Nephron (organoid): ENCODE measurements at regions not wholly inside any gene's neighbourhood (a gene's known extent, or its start where the extent isn't known, plus 50 kb on each side); places are given as distances from the start of the nearest gene placed in this dataset.

Experiments
- H3K27ac Mint-ChIP-seq, 3 experiments: 2 replicates each; pipeline ENCODE4 v1.8.0; 2020; ENCODE audit warnings: mixed read lengths in 3 of 3, mild to moderate bottlenecking in 2 of 3, moderate library complexity in 1 of 3
- H3K27me3 Mint-ChIP-seq: 2 replicates; pipeline ENCODE4 v1.8.0; 2021; ENCODE audit warnings: low read depth, mild to moderate bottlenecking, moderate library complexity, mixed read lengths
- H3K36me3 Mint-ChIP-seq: 2 replicates; pipeline ENCODE4 v1.8.0; 2020; ENCODE audit warnings: low read depth, mixed read lengths
- H3K4me1 Mint-ChIP-seq: 2 replicates; pipeline ENCODE4 v1.8.0; 2020; ENCODE audit warnings: mixed read lengths
- H3K4me3 Mint-ChIP-seq, 3 experiments: 2 replicates each; pipeline ENCODE4 v1.8.0; 2020; ENCODE audit warnings: mild to moderate bottlenecking in 3 of 3, mixed read lengths in 3 of 3, moderate library complexity in 2 of 3
- H3K9me3 Mint-ChIP-seq: 2 replicates; pipeline ENCODE4 v1.8.0; 2020; ENCODE audit warnings: mixed read lengths
- CTCF ChIP-seq, 3 experiments: fragments of 200-600 bp; sonication (generic); IDR thresholded peaks; one replicate each; pipeline ENCODE4 v1.5.0; 2021; ENCODE audit warnings: antibody characterized with exemption in 3 of 3; ENCODE audit not compliant: unreplicated experiment in 3 of 3

- no peak overlapping the region for H3K4me3 Mint-ChIP-seq
- H3K9me3 Mint-ChIP-seq = no peaks in the 10 kb centered on the region
- no peaks in the 10 kb centered on the region for H3K27me3 Mint-ChIP-seq
- no peaks in the 10 kb centered on the region for H3K4me1 Mint-ChIP-seq
- TF ChIP-seq CTCF (IDR thresholded peaks at IDR 0.05; ENCODE audit: unreplicated experiment in 3 of 3) = no peak
- H3K36me3 Mint-ChIP-seq = no peaks in the 10 kb centered on the region
- no peak overlapping the region for H3K27ac Mint-ChIP-seq
Observed at GRCh38 chr13:89932902-89933301, 1414.6 kb upstream of the MIR17HG start.

DNA sequence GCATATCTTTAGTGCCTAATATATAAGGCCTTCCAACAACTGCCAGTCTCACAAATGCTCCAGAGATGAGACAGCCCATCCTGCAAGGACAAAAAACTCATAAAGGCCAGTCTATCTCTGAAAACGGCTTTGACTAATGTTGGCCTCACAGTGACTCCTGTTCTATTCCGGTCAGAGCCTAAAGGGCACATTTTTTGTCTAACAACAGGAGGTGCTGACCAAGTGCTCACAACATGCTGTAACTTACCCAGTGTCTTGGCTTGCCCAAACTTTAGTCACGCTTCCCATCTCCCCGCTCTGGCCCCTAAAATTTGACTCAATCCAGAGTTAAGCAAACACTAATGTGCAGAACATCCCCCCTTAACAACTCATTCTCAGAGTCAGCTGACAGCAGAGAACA, 1411.2 kb upstream of the MIR17HG start:
- Mint-ChIP-seq H3K4me3 (no peak overlapping the region), H3K36me3 (no peaks in the 10 kb centered on the region), H3K27me3 (no peaks in the 10 kb centered on the region), H3K9me3 (no peaks in the 10 kb centered on the region), H3K27ac (no peak overlapping the region), H3K4me1 (no peaks in the 10 kb centered on the region)
- no peak for TF ChIP-seq CTCF (IDR thresholded peaks at IDR 0.05; ENCODE audit: unreplicated experiment in 3 of 3)

DNA sequence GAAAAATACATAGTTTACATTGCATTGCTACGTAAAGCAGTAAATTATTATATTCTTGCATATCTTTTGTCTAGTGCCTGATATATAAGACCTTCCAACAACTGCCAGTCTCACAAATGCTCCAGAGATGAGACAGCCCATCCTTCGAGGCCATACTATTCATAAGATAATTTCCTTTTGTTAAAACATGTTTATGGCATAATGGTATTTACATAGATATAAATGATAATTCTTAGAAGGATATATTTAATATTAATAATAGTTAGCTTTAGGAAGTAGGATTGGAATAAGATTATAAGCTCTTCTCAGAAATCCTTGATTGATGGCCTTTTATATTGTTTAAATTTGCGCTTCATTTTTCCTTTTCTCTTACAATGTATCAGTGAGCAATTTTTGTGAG, 1410.1 kb upstream of the MIR17HG start:
- Mint-ChIP-seq H3K27me3 (no peaks in the 10 kb centered on the region), H3K36me3 (no peaks in the 10 kb centered on the region), H3K27ac (no peak overlapping the region), H3K4me3 (no peak overlapping the region), H3K4me1 (no peaks in the 10 kb centered on the region), H3K9me3 (no peaks in the 10 kb centered on the region)
- TF ChIP-seq CTCF (IDR thresholded peaks at IDR 0.05; ENCODE audit: unreplicated experiment in 3 of 3) = no peak

GRCh38 chr13:89940383-89940782, 1407.1 kb upstream of the MIR17HG start:
- H3K27ac Mint-ChIP-seq = no peak overlapping the region
- H3K4me3 Mint-ChIP-seq = no peak overlapping the region
- H3K36me3 Mint-ChIP-seq = no peaks in the 10 kb centered on the region
- TF ChIP-seq CTCF (IDR thresholded peaks at IDR 0.05; ENCODE audit: unreplicated experiment in 3 of 3) = no peak
- H3K4me1 Mint-ChIP-seq = no peaks in the 10 kb centered on the region
- no peaks in the 10 kb centered on the region for H3K9me3 Mint-ChIP-seq
- H3K27me3 Mint-ChIP-seq = no peaks in the 10 kb centered on the region

- Mint-ChIP-seq H3K27me3 (no peaks in the 10 kb centered on the region), H3K4me1 (no peaks in the 10 kb centered on the region), H3K27ac (no peak overlapping the region), H3K9me3 (no peaks in the 10 kb centered on the region), H3K36me3 (no peaks in the 10 kb centered on the region), H3K4me3 (no peak overlapping the region)
- no peak for TF ChIP-seq CTCF (IDR thresholded peaks at IDR 0.05; ENCODE audit: unreplicated experiment in 3 of 3)
Observed at GRCh38 chr13:89943139-89943538, 1404.3 kb upstream of the MIR17HG start.

DNA sequence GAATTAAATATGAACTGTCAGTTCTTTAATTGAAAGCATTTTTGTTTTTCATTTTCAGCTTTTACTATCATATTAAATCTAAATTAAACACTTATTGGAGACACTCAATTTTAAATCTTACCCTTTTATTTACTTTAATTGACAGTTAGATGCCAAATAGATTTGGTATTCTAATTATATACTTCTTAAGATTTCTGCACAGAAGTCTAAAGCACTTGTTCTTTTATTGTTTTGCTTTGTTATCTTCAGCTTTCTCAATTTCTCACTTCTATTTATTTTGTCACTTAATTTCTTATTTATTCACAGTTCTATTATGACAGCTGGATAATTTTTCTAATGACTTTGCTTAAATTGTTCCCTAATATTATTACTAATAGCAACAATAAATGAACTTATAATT, 1397.3 kb upstream of the MIR17HG start:
- Mint-ChIP-seq H3K27ac (no peak overlapping the region), H3K9me3 (peaks cover 7% of the 10 kb centered on the region), H3K4me3 (no peak overlapping the region), H3K27me3 (no peaks in the 10 kb centered on the region), H3K4me1 (no peaks in the 10 kb centered on the region), H3K36me3 (no peaks in the 10 kb centered on the region)
- TF ChIP-seq CTCF (IDR thresholded peaks at IDR 0.05; ENCODE audit: unreplicated experiment in 3 of 3) = no peak
